ENCODE measurements at regions not wholly inside any gene's neighbourhood (a gene's known extent, or its start where the extent isn't known, plus 50 kb on each side); places are given as distances from the start of the nearest gene placed in this dataset.
"Not testable (repeated sequence)": the region's sequence is repeated elsewhere in the genome, so short reads cannot be mapped to it uniquely, and the experiment has no call there.

- DNase-seq (ENCODE audit: low read depth, low spot score), result no peak
- no peak overlapping the region for H3K4me3 ChIP-seq (ENCODE audit: low read length)
Measured at GRCh38 chr2:184067502-184067901, 530.8 kb upstream of the ZNF804A start.

GRCh38 chr2:184072470-184072869, 525.9 kb upstream of the ZNF804A start:
- DNase-seq (ENCODE audit: low read depth, low spot score), result no peak
- H3K4me3 ChIP-seq (ENCODE audit: low read length), result no peak overlapping the region

GRCh38 chr2:184078496-184078895, 519.8 kb upstream of the ZNF804A start:
- H3K4me3 ChIP-seq (ENCODE audit: low read length), result no peak overlapping the region
- DNase-seq (ENCODE audit: low read depth, low spot score), result no peak

GRCh38 chr2:184091456-184091855, 506.9 kb upstream of the ZNF804A start:
- H3K4me3 ChIP-seq (ENCODE audit: low read length), result no peak overlapping the region
- no peak for DNase-seq (ENCODE audit: low read depth, low spot score)

DNA sequence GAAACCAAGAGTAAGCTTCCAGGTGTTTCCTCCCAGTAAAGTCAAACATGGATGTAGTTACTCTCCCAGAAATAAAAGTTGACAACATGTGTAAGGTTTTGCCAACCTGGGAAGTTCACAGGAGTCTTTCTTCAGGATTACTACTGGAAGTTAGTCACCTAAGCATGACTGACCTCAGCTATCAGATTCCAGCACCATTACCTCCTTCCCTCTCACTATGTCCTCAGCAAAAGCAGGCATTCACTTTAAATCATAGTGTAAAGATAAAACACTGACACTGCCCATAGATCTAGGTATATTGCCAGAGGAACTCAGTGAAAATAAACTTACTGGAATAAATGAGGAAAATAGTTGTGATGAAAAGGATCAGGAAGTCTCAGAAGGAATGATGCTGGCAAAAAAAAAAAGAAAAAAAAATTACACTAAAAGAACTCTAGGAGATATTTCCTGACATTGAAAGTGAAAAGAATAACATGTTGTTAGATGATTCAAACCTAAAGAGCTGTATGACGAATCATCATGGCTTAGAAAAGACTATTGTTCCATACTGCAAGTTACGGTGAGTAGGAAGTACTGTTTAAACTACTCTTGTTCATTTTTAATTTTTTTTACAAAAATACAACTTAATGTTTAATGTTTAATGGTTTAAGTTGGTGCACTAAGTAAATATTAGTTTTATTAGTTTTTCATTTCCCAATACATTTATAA, 484.5 kb upstream of the ZNF804A start:
- no peak overlapping the region for H3K4me3 ChIP-seq (ENCODE audit: low read length)
- DNase-seq (ENCODE audit: low read depth, low spot score), result no peak

GRCh38 chr2:184114439-184114838, 483.9 kb upstream of the ZNF804A start:
- no peak for DNase-seq (ENCODE audit: low read depth, low spot score)
- no peak overlapping the region for H3K4me3 ChIP-seq (ENCODE audit: low read length)

DNA sequence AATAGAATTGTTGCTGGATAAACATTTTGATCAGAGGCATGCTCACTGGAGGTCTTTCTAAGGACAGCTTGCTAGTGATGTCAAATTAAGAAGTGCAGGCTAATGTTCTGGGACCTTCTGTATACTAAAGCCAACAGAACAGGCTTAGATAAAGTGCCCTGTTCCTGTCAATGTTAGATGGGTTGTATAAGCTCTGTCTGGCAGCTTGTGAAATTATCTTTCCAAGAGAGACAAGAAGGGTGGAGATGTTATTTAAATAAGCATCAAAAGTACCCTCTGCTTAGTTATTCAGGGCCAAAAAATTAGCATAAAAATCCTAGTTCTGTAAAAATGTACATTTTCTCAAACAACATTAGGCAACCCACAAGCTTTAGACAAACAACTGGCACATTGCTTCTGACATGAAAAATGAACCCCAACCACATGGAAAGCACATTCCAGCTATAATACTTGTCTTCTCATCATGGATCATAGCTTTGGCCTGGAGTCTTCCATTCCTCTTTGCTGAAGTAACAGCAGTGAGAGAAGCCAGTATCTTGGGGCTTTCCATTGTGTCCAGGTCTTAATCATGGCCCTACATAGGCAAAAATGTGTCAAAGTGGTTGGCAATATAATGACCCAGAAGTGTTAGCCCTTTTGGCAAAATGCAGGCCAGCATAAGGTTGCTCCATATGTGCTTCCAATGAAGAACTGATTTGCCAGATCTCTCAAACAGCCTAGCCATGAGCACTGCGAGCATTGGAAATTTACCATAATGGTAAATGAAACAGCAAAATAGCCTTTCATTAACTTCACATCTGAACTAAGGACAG, 478.1 kb upstream of the ZNF804A start:
- no peak overlapping the region for H3K4me3 ChIP-seq (ENCODE audit: low read length)
- DNase-seq (ENCODE audit: low read depth, low spot score), result no peak

DNA sequence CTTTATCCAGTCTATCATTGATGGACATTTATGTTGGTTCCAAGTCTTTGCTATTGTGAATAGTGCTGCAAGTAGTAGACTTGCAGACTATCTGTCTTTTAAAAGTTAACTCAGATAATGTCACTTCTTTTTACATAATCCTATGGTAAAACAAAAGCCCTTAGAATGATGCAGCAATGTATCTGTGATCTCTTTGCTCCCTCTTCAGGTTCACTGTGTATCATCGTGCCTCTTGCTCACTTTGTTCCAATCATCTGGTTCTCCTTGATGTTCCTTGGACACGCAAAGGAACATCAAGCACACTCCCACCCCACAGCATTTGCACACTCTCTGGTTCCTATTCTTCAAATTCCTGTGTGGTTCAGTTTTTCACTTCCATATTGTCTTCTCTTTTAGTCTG, 472.5 kb upstream of the ZNF804A start:
- DNase-seq (ENCODE audit: low read depth, low spot score), result no peak
- H3K4me3 ChIP-seq (ENCODE audit: low read length), result no peak overlapping the region

DNA sequence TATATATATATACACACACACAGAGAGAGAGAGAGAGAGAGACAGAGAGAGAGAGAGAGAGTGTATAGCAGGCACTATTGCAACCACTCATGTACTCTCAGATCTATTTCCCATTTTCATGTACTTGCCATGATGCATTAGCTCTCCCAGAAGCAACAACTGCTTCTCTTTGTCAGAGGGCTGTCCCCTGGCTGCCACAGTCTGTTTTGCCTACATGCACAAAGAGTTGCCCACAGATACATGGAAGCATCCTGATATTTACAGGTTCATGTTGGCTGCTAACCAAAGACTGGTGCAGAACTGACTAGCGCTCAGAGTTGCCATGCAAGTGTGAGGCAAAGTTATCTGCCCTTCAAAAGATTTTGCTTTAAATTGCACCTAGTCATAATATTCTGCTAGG, 469.3 kb upstream of the ZNF804A start:
- no peak for DNase-seq (ENCODE audit: low read depth, low spot score)
- H3K4me3 ChIP-seq (ENCODE audit: low read length), result no peak overlapping the region

GRCh38 chr2:184137955-184138354, 460.4 kb upstream of the ZNF804A start:
- no peak for DNase-seq (ENCODE audit: low read depth, low spot score)
- no peak overlapping the region for H3K4me3 ChIP-seq (ENCODE audit: low read length)

- H3K4me3 ChIP-seq (ENCODE audit: low read length), result no peak overlapping the region
- DNase-seq (ENCODE audit: low read depth, low spot score), result no peak
Measured at GRCh38 chr2:184141866-184142265, 456.5 kb upstream of the ZNF804A start.

DNA sequence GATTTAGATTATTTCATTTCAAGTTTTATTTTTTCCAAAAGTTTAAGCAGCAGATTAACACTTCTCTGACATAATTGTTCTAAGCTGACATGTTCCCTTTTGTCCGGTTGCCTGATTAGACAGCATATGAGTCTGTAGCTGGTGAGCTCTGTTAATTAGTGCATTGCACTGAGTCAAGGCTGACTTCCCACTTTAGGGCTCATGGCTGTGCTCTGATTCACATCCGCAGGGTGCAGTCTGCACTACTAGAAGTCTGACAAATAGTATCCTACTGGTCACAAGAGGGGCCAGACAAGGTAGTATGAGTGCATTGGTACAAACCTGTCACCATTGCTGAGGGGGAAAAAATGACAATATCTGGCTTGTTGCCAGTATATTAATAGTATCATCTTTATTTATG, 443.9 kb upstream of the ZNF804A start:
- DNase-seq (ENCODE audit: low read depth, low spot score), result no peak

GRCh38 chr2:184155791-184156190, 442.5 kb upstream of the ZNF804A start:
- no peak for DNase-seq (ENCODE audit: low read depth, low spot score)

More for the DNA sequence above, 443.9 kb upstream of the ZNF804A start:
- no peak overlapping the region for H3K4me3 ChIP-seq (ENCODE audit: low read length)

DNA sequence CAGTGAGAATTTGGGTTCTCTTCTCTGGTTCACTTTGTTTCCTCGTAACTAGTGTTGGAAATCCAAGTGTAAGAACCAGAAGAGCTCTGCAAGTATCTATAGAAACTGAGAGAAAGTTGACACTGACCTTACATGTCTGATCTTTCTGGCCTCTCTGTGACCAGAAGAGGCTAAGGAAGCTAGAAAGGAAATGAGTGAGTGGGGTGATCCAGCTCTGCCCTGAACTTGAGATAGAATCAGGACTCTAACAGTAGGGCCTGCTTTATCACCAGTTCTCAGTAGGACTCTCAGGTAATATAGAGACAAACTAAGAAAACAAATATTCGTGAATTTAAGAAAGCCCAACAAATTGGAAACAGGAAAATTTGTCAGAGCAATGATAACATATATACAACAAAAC, 441.2 kb upstream of the ZNF804A start:
- H3K4me3 ChIP-seq (ENCODE audit: low read length), result no peak overlapping the region
- no peak for DNase-seq (ENCODE audit: low read depth, low spot score)

More at GRCh38 chr2:184155791-184156190, 442.5 kb upstream of the ZNF804A start:
- H3K4me3 ChIP-seq (ENCODE audit: low read length), result no peak overlapping the region

- no peak for DNase-seq (ENCODE audit: low read depth, low spot score)
- H3K4me3 ChIP-seq (ENCODE audit: low read length), result no peak overlapping the region
Measured at GRCh38 chr2:184162426-184162825, 435.9 kb upstream of the ZNF804A start.

- not testable (repeated sequence) for H3K4me3 ChIP-seq (ENCODE audit: low read length); DNase-seq (ENCODE audit: low read depth, low spot score)
Measured at GRCh38 chr2:184168823-184169222, 429.5 kb upstream of the ZNF804A start.

DNA sequence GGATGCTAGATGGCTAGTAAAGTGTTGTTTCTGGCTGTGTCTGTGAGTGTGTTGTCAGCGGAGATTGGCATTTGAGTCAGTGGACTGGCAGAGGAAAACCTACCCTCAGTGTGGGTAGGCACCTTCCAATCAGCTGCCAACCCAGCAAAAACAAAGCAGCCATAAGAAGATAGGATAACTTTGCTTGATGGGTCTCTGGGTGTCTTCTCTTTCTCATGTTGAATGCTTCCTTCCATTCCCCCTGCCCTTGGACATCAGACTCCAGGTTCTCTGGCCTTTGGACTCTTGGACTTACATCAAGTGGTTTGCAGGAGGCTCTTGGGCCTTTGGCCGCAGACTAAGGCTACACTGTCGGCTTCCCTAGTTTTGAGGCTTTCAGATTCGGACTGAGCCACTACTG, 429.0 kb upstream of the ZNF804A start:
- H3K4me3 ChIP-seq (ENCODE audit: low read length), result no peak overlapping the region
- DNase-seq (ENCODE audit: low read depth, low spot score), result no peak

DNA sequence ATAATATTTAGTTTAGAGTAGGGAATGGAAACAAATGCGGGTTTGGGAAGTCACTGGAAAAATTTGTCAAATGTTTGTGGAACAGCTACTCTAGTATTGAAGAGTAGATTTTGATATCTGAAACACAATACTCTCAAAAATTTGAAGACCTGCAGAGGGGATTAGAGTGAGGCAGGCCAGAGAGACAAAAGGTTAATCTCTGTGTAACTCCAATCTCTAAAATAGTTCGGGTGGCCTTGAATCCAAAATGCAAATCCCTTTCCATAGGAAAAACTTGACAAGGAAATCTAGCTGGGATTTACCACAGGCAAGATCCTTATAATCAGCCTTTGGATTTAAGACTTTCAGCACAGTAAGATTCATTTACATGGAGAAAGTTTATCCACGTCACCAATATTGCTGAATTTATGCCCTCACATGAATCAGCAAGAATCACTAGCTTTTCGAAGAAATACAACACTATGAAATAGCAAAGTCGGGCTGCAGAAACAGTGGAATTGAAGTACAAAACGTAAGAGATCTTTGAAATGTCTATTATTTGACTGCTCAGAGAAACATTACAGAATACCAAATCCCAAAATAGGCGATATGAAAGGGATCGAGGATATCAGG, 423.7 kb upstream of the ZNF804A start:
- DNase-seq (ENCODE audit: low read depth, low spot score), result no peak
- no peak overlapping the region for H3K4me3 ChIP-seq (ENCODE audit: low read length)

GRCh38 chr2:184178229-184178628, 420.1 kb upstream of the ZNF804A start:
- no peak for DNase-seq (ENCODE audit: low read depth, low spot score)
- H3K4me3 ChIP-seq (ENCODE audit: low read length), result no peak overlapping the region

- no peak overlapping the region for H3K4me3 ChIP-seq (ENCODE audit: low read length)
- no peak for DNase-seq (ENCODE audit: low read depth, low spot score)
Measured at GRCh38 chr2:184186436-184186835, 411.9 kb upstream of the ZNF804A start.
